ENCODE measurements at regions not wholly inside any gene's neighbourhood (a gene's known extent, or its start where the extent isn't known, plus 50 kb on each side); places are given as distances from the start of the nearest gene placed in this dataset.

DNA sequence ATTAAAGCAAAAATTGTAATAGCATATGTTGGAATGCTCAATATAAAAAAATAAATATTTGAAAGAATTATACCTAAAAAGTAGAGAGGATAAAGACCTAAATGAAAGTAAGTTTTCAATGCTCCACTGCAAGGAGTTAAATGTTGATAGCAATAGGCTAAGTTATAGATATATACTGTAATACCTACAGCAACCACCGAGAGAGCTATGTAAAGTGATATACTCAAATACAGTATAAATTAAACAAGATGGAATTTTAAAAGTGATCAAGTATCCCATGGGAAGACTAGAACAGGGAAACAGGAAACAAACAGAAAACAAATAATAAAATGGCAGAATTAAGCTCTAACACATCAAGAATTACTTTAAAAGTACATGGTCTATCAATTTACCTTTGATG, 73.9 kb downstream of the CASP3 start:
- no peak for DNase-seq

DNA sequence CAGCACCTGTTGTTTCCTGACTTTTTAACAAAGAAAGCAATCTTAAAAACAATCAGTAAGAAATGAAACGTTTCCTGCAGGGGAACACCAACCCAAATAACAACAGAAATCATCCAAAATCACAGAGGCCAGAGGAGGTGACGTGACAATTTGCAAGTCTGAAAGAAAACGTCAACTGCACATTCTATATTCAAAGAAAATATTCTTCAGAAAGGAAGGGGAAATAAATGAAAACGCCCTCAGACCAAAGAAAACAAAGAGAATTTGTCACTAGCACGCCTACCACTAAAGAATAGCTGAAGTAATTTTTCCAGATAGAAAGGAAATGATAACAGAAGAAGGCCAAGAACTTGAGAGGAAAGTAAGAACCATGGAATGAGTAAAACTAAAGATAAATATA, 74.4 kb downstream of the CASP3 start:
- DNase-seq = no peak

- DNase-seq = no peak
These were observed 75.5 kb downstream of the CASP3 start for GRCh38 chr4:184573701-184574100.

GRCh38 chr4:184568770-184569169, 80.5 kb downstream of the CASP3 start:
- DNase-seq = no peak

GRCh38 chr4:184563621-184564020, 85.6 kb downstream of the CASP3 start:
- no peak for DNase-seq

DNA sequence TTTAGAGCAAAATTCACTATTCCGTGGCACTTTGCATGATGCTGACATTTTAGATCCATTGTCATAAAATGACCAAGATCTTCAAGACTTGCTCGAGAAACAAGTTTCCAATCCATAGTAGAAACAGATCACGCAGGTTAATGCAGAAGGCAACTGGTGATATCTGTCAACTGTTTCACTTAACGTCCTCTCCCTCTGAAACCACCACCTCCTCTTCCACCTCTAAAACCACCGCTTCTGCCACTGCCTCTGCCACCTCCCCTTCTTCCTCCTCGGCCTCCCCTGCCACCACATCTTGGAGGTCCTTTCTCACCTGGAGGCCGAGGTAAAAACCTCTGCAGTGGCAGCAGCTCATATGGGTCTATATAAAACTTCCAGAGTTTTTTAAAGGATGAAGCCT, 84.6 kb upstream of the IRF2 start:
- no peak for DNase-seq

- no peak for DNase-seq
These were observed 79.5 kb upstream of the IRF2 start for GRCh38 chr4:184553891-184554290.

- no peak for DNase-seq
These were observed 76.1 kb upstream of the IRF2 start for GRCh38 chr4:184550476-184550875.

DNA sequence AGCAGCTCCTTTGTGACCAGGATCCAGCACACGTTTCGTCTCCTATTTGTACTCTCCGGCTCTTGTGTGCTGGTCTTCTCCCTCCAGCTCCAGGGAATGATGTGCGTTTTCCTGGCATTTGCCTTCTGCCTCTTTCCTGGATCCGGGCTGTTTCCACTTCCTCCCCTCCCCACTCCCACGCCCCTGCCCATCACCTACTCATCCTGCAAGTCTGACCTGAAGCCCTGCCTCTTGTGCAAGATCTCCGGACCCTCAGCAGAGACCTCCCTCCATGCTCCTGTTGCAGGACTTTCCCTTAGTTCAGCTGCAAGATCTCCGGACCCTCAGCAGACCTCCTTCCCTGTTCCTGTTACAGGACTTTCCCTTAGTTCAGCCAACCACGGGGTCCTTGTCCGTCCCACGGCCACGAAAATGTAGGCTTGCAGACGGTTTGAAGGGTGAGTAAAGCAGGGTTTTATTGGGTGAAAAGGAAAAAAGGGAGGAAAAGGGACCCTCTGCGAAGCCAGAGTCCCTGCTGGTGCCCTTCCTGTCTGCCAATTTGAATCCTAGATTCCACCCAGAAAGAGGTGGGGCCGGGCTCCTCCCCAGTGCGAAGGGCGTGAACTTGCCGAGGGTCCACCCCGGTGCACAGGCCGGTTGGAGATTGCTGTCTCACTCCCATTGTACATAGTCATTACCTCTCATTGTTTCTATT, 74.4 kb upstream of the IRF2 start:
- DNase-seq = no peak

- no peak for DNase-seq
These were observed 73.9 kb upstream of the IRF2 start for GRCh38 chr4:184548316-184548647.

GRCh38 chr4:184544788-184545409, 70.5 kb upstream of the IRF2 start:
- DNase-seq = no peak

DNA sequence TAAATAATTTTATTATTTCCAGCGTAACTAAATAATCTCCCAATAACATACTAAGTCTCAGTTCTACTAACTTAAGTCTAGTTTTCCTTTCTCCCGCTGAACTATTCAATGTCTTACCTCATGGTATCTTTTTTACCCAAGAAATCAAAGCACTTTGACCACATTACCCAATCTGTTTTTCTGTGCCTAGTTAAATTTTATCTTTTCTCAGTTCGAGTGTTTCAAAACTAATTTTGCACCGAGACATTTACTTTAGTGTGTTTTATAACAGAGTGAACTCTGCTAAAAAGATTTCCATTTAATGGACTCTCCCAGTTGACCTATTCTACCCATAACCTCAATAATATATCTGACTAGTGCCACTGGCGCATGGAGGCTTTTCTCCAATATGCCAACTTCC, 67.6 kb upstream of the IRF2 start:
- DNase-seq = no peak

- no peak for DNase-seq
These were observed 66.0 kb upstream of the IRF2 start for GRCh38 chr4:184540307-184540706.

- DNase-seq = peak; percentile 85
These were observed 63.8 kb upstream of the IRF2 start for GRCh38 chr4:184538023-184538599.

- DNase-seq = peak; percentile 93
These were observed 63.1 kb upstream of the IRF2 start for GRCh38 chr4:184537269-184538022.

GRCh38 chr4:184536881-184537248, 62.5 kb upstream of the IRF2 start:
- DNase-seq = no peak

DNA sequence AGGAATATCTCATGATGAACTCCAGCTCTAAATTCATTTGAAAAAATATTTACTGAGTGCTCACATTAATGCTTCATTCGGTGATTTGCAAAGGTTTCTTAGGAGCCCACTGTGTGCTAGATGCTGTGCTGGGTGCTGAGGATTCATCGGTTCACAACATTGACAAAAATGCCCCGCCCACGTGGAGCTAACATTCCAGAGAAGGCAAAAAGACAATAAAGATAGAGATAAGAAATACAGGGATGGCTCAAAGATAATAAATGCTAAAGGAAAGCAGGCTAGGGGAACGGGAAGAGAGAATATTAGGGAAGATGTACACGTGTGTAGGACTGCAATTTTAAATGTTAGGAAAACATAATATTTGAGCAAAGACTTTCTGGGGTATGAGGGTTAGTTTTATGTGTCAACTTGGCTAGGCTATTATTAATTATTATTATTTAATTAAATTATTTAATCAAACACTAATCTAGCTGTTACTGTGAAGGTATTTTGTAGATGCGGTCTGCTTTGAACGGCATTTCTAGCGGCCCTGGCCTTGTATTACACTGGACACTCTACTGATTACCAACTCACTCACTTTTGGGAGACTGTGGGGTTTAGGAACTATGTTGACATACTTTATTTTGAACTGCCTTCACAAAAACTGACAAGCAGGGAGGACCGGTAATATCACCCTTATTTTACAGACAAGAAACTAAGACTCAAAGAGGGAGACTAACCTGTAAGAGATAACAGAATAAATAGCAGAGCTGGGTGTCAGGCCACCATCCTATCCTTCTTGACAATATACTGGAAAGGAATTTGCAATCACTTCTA, 61.9 kb upstream of the IRF2 start:
- no peak for DNase-seq

GRCh38 chr4:184534511-184535391, 60.4 kb upstream of the IRF2 start:
- peak; percentile 67 for DNase-seq

GRCh38 chr4:184533908-184534307, 59.6 kb upstream of the IRF2 start:
- no peak for DNase-seq

DNA sequence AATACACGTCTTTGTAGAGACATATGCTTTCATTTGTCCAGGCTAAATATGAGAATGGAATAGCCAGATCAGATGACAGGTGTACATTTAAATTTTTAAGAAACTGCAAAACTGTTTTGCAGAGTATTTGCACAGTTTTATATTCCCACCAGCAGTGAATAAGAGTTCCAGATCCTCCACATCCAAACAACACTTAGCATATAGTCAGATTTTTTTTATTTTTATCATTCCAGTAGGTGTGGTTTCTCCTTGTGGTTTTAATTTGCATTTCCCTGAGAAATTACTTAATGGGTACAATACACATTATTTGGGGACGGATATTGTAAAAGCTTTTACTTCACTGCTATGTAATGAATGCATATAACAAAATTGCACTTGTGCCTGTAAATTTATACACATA, 56.7 kb upstream of the IRF2 start:
- DNase-seq = no peak

DNA sequence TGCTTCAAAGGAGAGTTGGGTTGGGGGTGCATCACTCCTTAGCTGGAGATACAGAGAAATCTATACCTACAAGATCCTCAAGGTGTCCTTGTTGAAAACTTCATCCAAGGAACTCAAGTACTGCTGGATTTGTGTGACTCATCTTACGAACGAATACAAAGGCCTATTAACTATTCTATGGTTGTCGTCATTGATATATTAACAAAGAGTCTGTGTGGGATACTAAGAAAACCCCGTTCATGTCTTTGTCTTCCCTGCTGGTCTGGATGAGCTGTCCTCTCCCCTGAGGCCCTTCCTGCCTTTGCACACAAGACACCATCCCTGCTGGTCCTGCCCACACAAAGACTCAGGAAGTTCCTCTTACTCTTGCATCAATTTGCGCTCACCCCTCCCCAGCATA, 54.9 kb upstream of the IRF2 start:
- DNase-seq = no peak

DNA sequence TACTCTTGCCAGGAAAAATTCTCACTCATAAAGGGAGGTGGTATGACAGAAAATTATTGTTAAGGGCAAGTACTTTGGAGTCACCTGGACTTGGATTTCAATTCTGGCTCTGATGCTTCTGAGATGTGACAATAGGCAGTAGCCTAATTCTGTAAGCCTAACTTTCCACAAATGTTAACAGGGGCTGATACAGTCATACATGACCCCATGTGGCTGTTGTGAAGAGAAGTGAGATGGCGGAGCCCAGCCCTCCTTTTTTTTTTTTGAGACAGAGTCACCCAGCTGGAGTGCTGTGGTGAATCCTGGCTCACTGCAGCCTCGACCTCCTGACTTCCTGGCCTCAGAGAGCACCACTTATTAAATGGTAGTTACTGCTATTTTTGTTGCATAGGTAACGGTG, 54.4 kb upstream of the IRF2 start:
- DNase-seq = no peak

Measured in CD4-positive, alpha-beta T cell treated with Interleukin-10 for 1 hour (primary cell).